Loucy (cell line): ENCODE measurements at regions not wholly inside any gene's neighbourhood (a gene's known extent, or its start where the extent isn't known, plus 50 kb on each side); places are given as distances from the start of the nearest gene placed in this dataset.

Source experiments
- CTCF ChIP-seq: fragments of 200-600 bp; sonication (generic); conservative IDR thresholded peaks from 2 replicates; pipeline ENCODE4 v1.5.1; 2014; ENCODE audit warnings: mild to moderate bottlenecking, antibody characterized with exemption, low read length
- EZH2phosphoT487 ChIP-seq: fragments of 200-600 bp; IDR thresholded peaks from 2 replicates; pipeline ENCODE4 v1.6.1; 2018; ENCODE audit warnings: antibody characterized with exemption, mild to moderate bottlenecking, moderate library complexity, borderline replicate concordance

GRCh38 chr5:57802131-57802530 lies 319.5 kb upstream of the ACTBL2 start:
- no peak for TF ChIP-seq CTCF
- 0 out of 2 replicates have a peak, but pooled peaks have one; percentile 6 for TF ChIP-seq EZH2phosphoT487
